ENCODE measurements at regions not wholly inside any gene's neighbourhood (a gene's known extent, or its start where the extent isn't known, plus 50 kb on each side); places are given as distances from the start of the nearest gene placed in this dataset.

DNA sequence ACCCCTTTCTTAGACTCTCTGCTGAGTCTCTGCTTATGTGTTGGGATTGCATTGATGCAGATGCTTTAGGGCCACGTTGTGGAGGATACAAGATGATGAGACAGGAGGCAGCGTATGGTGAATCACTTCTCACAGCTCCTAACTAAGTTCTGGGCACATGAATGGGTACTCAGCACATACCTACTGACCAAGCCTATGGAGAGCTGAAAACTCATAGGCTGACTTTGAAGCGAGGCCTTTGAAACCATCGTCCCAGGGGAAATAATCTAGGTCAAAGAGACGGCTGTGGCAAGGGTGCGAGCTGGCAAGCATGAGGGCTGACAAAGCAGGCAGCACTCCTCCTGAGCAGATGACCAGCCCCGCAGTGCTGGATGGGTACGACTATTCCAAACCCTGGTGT is 180.2 kb upstream of the TNP1 start:
- no peaks in the 10 kb centered on the region for H3K9me3 ChIP-seq
- DNase-seq (no peak), ATAC-seq (no peak)
- H3K36me3 ChIP-seq: no peaks in the 10 kb centered on the region
- 84% methylated on average over 2 of the region's 8 CpGs for WGBS (ENCODE audit: insufficient coverage, low coverage, low lambda C conversion rate, missing lambda C conversion rate)
- no peaks in the 10 kb centered on the region for H3K4me1 ChIP-seq
- intact Hi-C loops (cut with DNase I): no loop called here
- no peaks in the 10 kb centered on the region for H3K27me3 ChIP-seq
- H3K4me3 ChIP-seq: no peak overlapping the region
- no peak overlapping the region for H3K27ac ChIP-seq
- TF ChIP-seq POLR2A (IDR thresholded peaks at IDR 0.05): no peak
- TF ChIP-seq, protein P1, sequence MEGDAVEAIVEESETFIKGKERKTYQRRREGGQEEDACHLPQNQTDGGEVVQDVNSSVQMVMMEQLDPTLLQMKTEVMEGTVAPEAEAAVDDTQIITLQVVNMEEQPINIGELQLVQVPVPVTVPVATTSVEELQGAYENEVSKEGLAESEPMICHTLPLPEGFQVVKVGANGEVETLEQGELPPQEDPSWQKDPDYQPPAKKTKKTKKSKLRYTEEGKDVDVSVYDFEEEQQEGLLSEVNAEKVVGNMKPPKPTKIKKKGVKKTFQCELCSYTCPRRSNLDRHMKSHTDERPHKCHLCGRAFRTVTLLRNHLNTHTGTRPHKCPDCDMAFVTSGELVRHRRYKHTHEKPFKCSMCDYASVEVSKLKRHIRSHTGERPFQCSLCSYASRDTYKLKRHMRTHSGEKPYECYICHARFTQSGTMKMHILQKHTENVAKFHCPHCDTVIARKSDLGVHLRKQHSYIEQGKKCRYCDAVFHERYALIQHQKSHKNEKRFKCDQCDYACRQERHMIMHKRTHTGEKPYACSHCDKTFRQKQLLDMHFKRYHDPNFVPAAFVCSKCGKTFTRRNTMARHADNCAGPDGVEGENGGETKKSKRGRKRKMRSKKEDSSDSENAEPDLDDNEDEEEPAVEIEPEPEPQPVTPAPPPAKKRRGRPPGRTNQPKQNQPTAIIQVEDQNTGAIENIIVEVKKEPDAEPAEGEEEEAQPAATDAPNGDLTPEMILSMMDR (IDR thresholded peaks at IDR 0.05): no peak

DNA sequence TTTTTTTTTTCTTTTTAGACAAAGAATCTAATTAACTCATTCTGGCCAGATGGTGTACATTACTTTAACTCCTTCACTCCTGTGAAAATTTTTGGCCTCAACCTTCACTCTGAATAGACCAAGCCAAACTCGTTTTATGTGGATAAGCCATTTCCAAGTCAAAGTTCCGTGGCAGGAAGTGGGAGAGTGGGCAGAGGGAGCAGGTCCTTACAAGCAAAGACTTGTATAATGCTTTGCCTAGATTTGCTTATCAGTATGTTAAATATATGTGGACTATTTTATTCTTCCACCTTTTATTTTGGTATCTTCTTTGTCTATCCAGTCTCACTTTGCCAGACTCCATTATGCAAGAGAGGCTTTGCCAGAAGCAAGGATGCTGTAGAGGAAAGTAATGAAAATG is 178.1 kb upstream of the TNP1 start:
- no peaks in the 10 kb centered on the region for H3K4me1 ChIP-seq
- H3K9me3 ChIP-seq: no peaks in the 10 kb centered on the region
- H3K36me3 ChIP-seq: no peaks in the 10 kb centered on the region
- TF ChIP-seq, protein P1 (IDR thresholded peaks at IDR 0.05): no peak
- no peak for TF ChIP-seq POLR2A (IDR thresholded peaks at IDR 0.05)
- H3K27ac ChIP-seq: no peak overlapping the region
- intact Hi-C loops (cut with DNase I): no loop called here
- no peak overlapping the region for H3K4me3 ChIP-seq
- 56% methylated on average over 2 of the region's 2 CpGs for WGBS (ENCODE audit: insufficient coverage, low coverage, low lambda C conversion rate, missing lambda C conversion rate)
- DNase-seq (no peak), ATAC-seq (no peak)
- no peaks in the 10 kb centered on the region for H3K27me3 ChIP-seq

- Histone ChIP-seq H3K4me1 (no peaks in the 10 kb centered on the region), H3K4me3 (no peak overlapping the region), H3K27me3 (no peaks in the 10 kb centered on the region), H3K36me3 (no peaks in the 10 kb centered on the region), H3K9me3 (no peaks in the 10 kb centered on the region), H3K27ac (no peak overlapping the region)
- DNase-seq (no peak), ATAC-seq (no peak)
- WGBS (ENCODE audit: insufficient coverage, low coverage, low lambda C conversion rate, missing lambda C conversion rate): 63% methylated on average over 1 of the region's 3 CpGs
- intact Hi-C loops (cut with DNase I): no loop called here
- TF ChIP-seq, protein P1 (IDR thresholded peaks at IDR 0.05): no peak
- no peak for TF ChIP-seq POLR2A (IDR thresholded peaks at IDR 0.05)
Observed at GRCh38 chr2:217037353-217037752, 177.5 kb upstream of the TNP1 start.

DNA sequence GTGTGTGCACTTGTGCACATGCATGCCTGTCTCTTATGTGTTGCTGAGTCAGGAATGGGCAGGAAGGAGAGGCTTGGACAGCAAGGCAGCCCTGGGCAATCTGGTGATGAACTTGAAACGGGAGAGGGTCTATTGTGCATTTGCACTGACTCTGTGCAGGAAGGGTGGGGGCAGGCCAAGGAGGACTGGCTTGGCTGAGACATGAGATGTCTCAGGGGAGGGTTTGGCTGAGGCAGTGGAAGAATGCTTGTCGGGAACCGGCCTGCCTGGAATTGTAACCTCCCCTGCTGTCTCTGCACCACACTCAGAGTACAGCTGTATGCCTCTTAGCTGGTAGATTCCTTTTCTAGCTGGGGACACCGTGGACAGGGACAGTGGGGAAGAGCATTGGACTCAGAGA is 176.1 kb upstream of the TNP1 start:
- peak in 1 of 4 donors; percentile 21 for ATAC-seq
- intact Hi-C loops (cut with DNase I): no loop called here
- no peaks in the 10 kb centered on the region for H3K36me3 ChIP-seq
- no peaks in the 10 kb centered on the region for H3K9me3 ChIP-seq
- TF ChIP-seq POLR2A (IDR thresholded peaks at IDR 0.05): no peak
- no peaks in the 10 kb centered on the region for H3K4me1 ChIP-seq
- no peak for DNase-seq
- no peak overlapping the region for H3K4me3 ChIP-seq
- WGBS (ENCODE audit: insufficient coverage, low coverage, low lambda C conversion rate, missing lambda C conversion rate): 10% methylated on average over 2 of the region's 4 CpGs
- no peak overlapping the region for H3K27ac ChIP-seq
- no peaks in the 10 kb centered on the region for H3K27me3 ChIP-seq

DNA sequence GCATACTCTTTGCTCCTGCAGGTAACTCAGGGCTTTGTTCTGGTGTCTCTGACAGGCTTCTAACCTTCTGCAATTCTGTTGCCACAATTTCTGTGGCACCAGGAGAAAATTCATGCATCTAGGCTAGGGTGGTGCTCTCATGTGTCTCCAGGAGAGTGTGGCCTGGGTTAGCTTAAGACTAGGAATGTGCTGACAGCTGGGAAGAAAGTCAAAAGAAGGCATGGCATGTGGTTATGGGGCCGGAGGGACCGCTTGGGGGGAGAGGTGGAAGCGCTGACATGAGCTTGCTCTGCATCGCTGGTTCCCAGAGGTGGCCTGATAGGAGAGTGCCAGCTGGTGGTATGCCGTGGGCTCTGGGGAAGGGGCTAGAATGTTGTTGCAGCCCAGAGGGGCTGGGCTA is 173.3 kb upstream of the TNP1 start:
- Histone ChIP-seq H3K27me3 (no peaks in the 10 kb centered on the region), H3K4me1 (no peaks in the 10 kb centered on the region), H3K4me3 (no peak overlapping the region), H3K27ac (no peak overlapping the region), H3K36me3 (no peaks in the 10 kb centered on the region), H3K9me3 (no peaks in the 10 kb centered on the region)
- TF ChIP-seq POLR2A (IDR thresholded peaks at IDR 0.05): no peak
- TF ChIP-seq, protein P1 (IDR thresholded peaks at IDR 0.05): no peak
- intact Hi-C loops (cut with DNase I): no loop called here
- DNase-seq (no peak), ATAC-seq (no peak)
- WGBS (ENCODE audit: insufficient coverage, low coverage, low lambda C conversion rate, missing lambda C conversion rate): 57% methylated on average over 2 of the region's 5 CpGs
